ENCODE measurements at regions not wholly inside any gene's neighbourhood (a gene's known extent, or its start where the extent isn't known, plus 50 kb on each side); places are given as distances from the start of the nearest gene placed in this dataset.

DNA sequence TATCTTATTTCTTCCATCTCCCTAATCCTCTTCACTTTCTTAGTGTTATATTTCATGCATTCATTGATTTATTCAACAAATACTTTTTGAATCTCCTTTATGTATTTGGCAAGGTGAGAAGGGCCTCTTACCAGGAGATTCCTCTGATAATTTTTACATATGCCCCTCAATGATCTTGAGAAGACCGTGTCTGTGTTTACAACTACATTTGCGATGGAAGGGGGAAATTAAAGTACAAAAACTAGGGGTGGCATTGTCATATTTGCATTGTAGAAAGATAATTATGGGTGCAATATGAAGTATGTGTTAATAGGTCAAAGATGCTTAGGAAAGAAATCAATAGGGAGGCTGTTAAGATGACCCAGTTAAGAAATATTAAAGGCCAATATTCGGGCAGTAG lies 1108.4 kb upstream of the MIR17HG start:
- TF ChIP-seq, protein P1, sequence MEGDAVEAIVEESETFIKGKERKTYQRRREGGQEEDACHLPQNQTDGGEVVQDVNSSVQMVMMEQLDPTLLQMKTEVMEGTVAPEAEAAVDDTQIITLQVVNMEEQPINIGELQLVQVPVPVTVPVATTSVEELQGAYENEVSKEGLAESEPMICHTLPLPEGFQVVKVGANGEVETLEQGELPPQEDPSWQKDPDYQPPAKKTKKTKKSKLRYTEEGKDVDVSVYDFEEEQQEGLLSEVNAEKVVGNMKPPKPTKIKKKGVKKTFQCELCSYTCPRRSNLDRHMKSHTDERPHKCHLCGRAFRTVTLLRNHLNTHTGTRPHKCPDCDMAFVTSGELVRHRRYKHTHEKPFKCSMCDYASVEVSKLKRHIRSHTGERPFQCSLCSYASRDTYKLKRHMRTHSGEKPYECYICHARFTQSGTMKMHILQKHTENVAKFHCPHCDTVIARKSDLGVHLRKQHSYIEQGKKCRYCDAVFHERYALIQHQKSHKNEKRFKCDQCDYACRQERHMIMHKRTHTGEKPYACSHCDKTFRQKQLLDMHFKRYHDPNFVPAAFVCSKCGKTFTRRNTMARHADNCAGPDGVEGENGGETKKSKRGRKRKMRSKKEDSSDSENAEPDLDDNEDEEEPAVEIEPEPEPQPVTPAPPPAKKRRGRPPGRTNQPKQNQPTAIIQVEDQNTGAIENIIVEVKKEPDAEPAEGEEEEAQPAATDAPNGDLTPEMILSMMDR (IDR thresholded peaks at IDR 0.05; ENCODE audit: extremely low read depth, low read depth, low read length): no peak
- no peaks in the 10 kb centered on the region for H4K20me1 ChIP-seq (ENCODE audit: insufficient read depth, low read length)

DNA sequence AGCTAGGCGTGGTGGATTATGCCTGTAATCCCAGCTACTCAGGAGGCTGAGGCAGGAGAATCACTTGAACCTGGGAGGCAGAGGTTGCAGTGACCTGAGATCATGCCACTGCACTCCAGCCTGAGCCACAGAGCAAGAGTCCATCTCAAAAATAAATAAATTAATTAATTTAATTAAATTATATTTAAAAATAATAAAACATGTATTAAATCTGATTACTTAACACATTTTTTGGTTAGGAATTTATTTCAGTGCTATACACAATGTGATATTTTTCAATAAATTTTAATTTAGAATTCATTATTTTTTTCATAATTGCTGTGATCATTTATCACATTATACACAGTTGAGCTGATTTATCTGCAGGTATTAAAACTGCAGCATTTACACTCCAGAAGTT lies 1101.5 kb upstream of the MIR17HG start:
- Histone ChIP-seq H3K4me2 (ENCODE audit: insufficient read depth, low read length) (no peak overlapping the region), H4K20me1 (ENCODE audit: insufficient read depth, low read length) (no peaks in the 10 kb centered on the region), H3K79me2 (ENCODE audit: insufficient read depth, low read length) (no peaks in the 10 kb centered on the region), H3K36me3 (ENCODE audit: insufficient read depth, low read length) (no peaks in the 10 kb centered on the region), H3K4me1 (ENCODE audit: insufficient read depth, low read length) (no peaks in the 10 kb centered on the region), H2AFZ (ENCODE audit: low read length) (no peak overlapping the region), H3K27ac (ENCODE audit: low read depth, low read length) (no peak overlapping the region), H3K9me3 (ENCODE audit: low read depth, low read length) (no peaks in the 10 kb centered on the region), H3K4me3 (ENCODE audit: insufficient read depth, low read length) (no peak overlapping the region), H3K27me3 (ENCODE audit: insufficient read depth, low read length) (no peaks in the 10 kb centered on the region)
- TF ChIP-seq, protein P1 (IDR thresholded peaks at IDR 0.05; ENCODE audit: extremely low read depth, low read depth, low read length): no peak
- DNase-seq (ENCODE audit: insufficient read length, low spot score, missing footprints): no peak

More for the DNA sequence above, 1108.4 kb upstream of the MIR17HG start:
- no peaks in the 10 kb centered on the region for H3K4me1 ChIP-seq (ENCODE audit: insufficient read depth, low read length)
- H3K79me2 ChIP-seq (ENCODE audit: insufficient read depth, low read length): no peaks in the 10 kb centered on the region
- H3K27ac ChIP-seq (ENCODE audit: low read depth, low read length): no peak overlapping the region
- no peak overlapping the region for H2AFZ ChIP-seq (ENCODE audit: low read length)
- H3K4me2 ChIP-seq (ENCODE audit: insufficient read depth, low read length): no peak overlapping the region
- no peaks in the 10 kb centered on the region for H3K36me3 ChIP-seq (ENCODE audit: insufficient read depth, low read length)
- no peak overlapping the region for H3K4me3 ChIP-seq (ENCODE audit: insufficient read depth, low read length)
- H3K9me3 ChIP-seq (ENCODE audit: low read depth, low read length): peaks cover 2% of the 10 kb centered on the region
- no peak for DNase-seq (ENCODE audit: insufficient read length, low spot score, missing footprints)
- H3K27me3 ChIP-seq (ENCODE audit: insufficient read depth, low read length): no peaks in the 10 kb centered on the region

DNA sequence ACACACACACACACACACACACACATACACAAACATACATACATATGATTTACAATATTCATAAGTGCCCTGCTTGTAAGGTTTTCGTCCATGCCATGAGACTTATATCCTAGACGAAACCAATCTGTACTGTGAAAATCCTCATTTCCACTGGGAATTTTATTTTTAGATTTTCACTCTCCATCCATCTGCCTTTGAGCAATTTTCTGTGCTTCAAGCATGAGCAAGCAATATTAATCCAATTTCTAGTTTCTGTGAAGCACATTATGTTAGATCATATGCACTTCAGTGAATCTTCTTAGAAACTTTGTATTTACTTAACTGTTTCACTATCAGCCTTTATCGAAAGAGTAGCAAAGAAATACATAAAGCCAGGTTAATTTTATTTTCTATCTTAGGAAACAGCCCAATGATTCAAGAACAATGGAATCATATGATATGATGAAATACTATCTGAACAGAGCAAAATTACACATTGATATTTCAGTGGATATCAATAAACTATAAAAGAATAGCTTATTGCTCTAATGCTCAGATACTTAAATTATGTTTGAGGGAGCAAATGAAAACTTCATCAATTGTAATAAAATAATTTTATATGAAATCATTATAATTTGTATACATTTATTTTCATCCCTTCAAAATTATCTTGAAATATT lies 1100.7 kb upstream of the MIR17HG start:
- no peak for DNase-seq (ENCODE audit: insufficient read length, low spot score, missing footprints)
- H2AFZ ChIP-seq (ENCODE audit: low read length): no peak overlapping the region
- no peaks in the 10 kb centered on the region for H3K36me3 ChIP-seq (ENCODE audit: insufficient read depth, low read length)
- TF ChIP-seq, protein P1 (IDR thresholded peaks at IDR 0.05; ENCODE audit: extremely low read depth, low read depth, low read length): no peak
- no peaks in the 10 kb centered on the region for H4K20me1 ChIP-seq (ENCODE audit: insufficient read depth, low read length)
- no peaks in the 10 kb centered on the region for H3K9me3 ChIP-seq (ENCODE audit: low read depth, low read length)
- no peak overlapping the region for H3K4me3 ChIP-seq (ENCODE audit: insufficient read depth, low read length)
- no peaks in the 10 kb centered on the region for H3K79me2 ChIP-seq (ENCODE audit: insufficient read depth, low read length)
- no peak overlapping the region for H3K4me2 ChIP-seq (ENCODE audit: insufficient read depth, low read length)
- H3K27ac ChIP-seq (ENCODE audit: low read depth, low read length): no peak overlapping the region
- no peaks in the 10 kb centered on the region for H3K4me1 ChIP-seq (ENCODE audit: insufficient read depth, low read length)
- H3K27me3 ChIP-seq (ENCODE audit: insufficient read depth, low read length): no peaks in the 10 kb centered on the region

DNA sequence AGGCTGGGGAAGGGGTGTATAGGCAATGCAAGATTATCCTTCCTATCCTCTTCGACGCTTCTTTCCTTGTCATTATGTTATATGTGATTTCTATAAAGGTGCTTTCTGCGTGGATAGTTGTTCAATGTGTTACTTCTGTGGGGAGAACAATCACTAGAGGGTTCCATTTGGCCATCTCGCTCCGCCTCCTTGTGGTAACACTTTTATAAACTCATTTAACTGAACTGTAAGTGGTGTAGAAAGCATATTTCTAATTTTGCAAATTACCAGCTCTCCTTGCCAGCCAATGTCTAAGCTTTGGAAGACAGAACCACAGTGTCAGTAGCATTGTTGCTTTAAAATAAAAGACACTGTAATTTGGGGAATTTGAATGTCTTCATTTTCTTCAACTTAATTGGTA lies 1093.7 kb upstream of the MIR17HG start:
- DNase-seq (ENCODE audit: insufficient read length, low spot score, missing footprints): no peak
- Histone ChIP-seq H3K4me3 (ENCODE audit: insufficient read depth, low read length) (no peak overlapping the region), H3K27ac (ENCODE audit: low read depth, low read length) (no peak overlapping the region), H3K79me2 (ENCODE audit: insufficient read depth, low read length) (no peaks in the 10 kb centered on the region), H2AFZ (ENCODE audit: low read length) (no peak overlapping the region), H3K9me3 (ENCODE audit: low read depth, low read length) (peaks cover 2% of the 10 kb centered on the region), H3K36me3 (ENCODE audit: insufficient read depth, low read length) (no peaks in the 10 kb centered on the region), H3K4me1 (ENCODE audit: insufficient read depth, low read length) (no peaks in the 10 kb centered on the region), H3K27me3 (ENCODE audit: insufficient read depth, low read length) (no peaks in the 10 kb centered on the region), H4K20me1 (ENCODE audit: insufficient read depth, low read length) (no peaks in the 10 kb centered on the region), H3K4me2 (ENCODE audit: insufficient read depth, low read length) (no peak overlapping the region)
- TF ChIP-seq, protein P1 (IDR thresholded peaks at IDR 0.05; ENCODE audit: extremely low read depth, low read depth, low read length): no peak

Measured in osteoblast (primary cell).